SK-N-SH (cell line): ENCODE measurements at regions not wholly inside any gene's neighbourhood (a gene's known extent, or its start where the extent isn't known, plus 50 kb on each side); places are given as distances from the start of the nearest gene placed in this dataset.

Experiments used
- CTCF ChIA-PET: fragments of 300-600, 350-600 bp; formaldehyde crosslinking; extraction: SDS; loops from one replicate; lab custom pipeline; 2021; lab: Yijun Ruan, JAX
- POLR2A ChIA-PET: fragments of 350-600 bp; sonication (Branson Sonifier 250); formaldehyde crosslinking; extraction: SDS; loops from one replicate; lab custom pipeline; 2020; ENCODE audit warnings: antibody characterized with exemption, inconsistent platforms; lab: Yijun Ruan, JAX
- DNase-seq: peaks from one replicate; pipeline ENCODE4 v3.0.0; 2012
- H2AFZ ChIP-seq: fragments of 200-600 bp; sonication (generic); 2 replicates; pipeline ENCODE4 v1.8.1; 2016; ENCODE audit warnings: antibody characterized with exemption, mild to moderate bottlenecking, low read depth
- H3F3A ChIP-seq: fragments of 200-600 bp; sonication (generic); replicated peaks from 2 replicates; pipeline ENCODE3; 2016; ENCODE audit warnings: antibody characterized with exemption, mild to moderate bottlenecking; ENCODE audit not compliant: insufficient read depth
- H3K27ac ChIP-seq, 2 experiments: fragments of 200-500 bp in 1 of 2; fragments of 200-600 bp in 1 of 2; sonication (Bioruptor generic) in 1 of 2; sonication (generic), shearing (Covaris generic) in 1 of 2; 2 replicates each; pipeline versions ENCODE4 v1.5.1 to v1.6.1; 2014 to 2016; ENCODE audit warnings: low read depth in 2 of 2, inconsistent platforms in 1 of 2, low read length in 1 of 2, mild to moderate bottlenecking in 1 of 2, mixed read lengths in 1 of 2
- H3K27me3 ChIP-seq: fragments of 200-600 bp; sonication (generic), shearing (Covaris generic); 2 replicates; pipeline ENCODE4 v1.6.1; 2016; ENCODE audit warnings: mixed run types; ENCODE audit not compliant: insufficient read depth
- H3K36me3 ChIP-seq, 2 experiments: fragments of 200-500 bp in 1 of 2; fragments of 200-600 bp in 1 of 2; sonication (Bioruptor generic) in 1 of 2; sonication (generic) in 1 of 2; replicated peaks in 1 of 2; 2 replicates each; pipeline versions ENCODE3 to v1.5.1; 2014 to 2016; ENCODE audit warnings: low read length in 1 of 2, mild to moderate bottlenecking in 1 of 2; ENCODE audit not compliant: insufficient read depth in 2 of 2, control insufficient read depth in 1 of 2
- H3K4me1 ChIP-seq, 2 experiments: fragments of 200-500 bp in 1 of 2; fragments of 200-600 bp in 1 of 2; sonication (Bioruptor generic) in 1 of 2; sonication (generic), shearing (Covaris generic) in 1 of 2; 2 replicates each; pipeline versions ENCODE4 v1.5.1 to v1.6.1; 2014 to 2016; ENCODE audit warnings: low read depth in 1 of 2, low read length in 1 of 2, mixed run types in 1 of 2; ENCODE audit not compliant: insufficient read depth in 2 of 2, control insufficient read depth in 1 of 2
- H3K4me2 ChIP-seq: fragments of 200-600 bp; sonication (generic), shearing (Covaris generic); 2 replicates; pipeline ENCODE4 v1.6.1; 2017; ENCODE audit warnings: mixed run types
- H3K4me3 ChIP-seq, 2 experiments: fragments of 200-500 bp in 1 of 2; fragments of 200-600 bp in 1 of 2; sonication (Bioruptor generic) in 1 of 2; sonication (generic), shearing (Covaris generic) in 1 of 2; 2 replicates each; pipeline versions ENCODE4 v1.5.1 to v1.8.1; 2014 to 2016; ENCODE audit warnings: low read depth in 2 of 2, inconsistent platforms in 1 of 2, low read length in 1 of 2, mild to moderate bottlenecking in 1 of 2, mixed read lengths in 1 of 2, moderate library complexity in 1 of 2
- H3K79me2 ChIP-seq: fragments of 200-600 bp; sonication (generic); 2 replicates; pipeline ENCODE4 v1.8.1; 2017; ENCODE audit warnings: mild to moderate bottlenecking; ENCODE audit not compliant: insufficient read depth
- H3K9ac ChIP-seq: fragments of 200-600 bp; sonication (generic); 2 replicates; pipeline ENCODE4 v1.6.1; 2017; ENCODE audit warnings: mixed run types
- H3K9me2 ChIP-seq: fragments of 200-600 bp; sonication (generic); 2 replicates; pipeline ENCODE4 v1.6.1; 2017; ENCODE audit warnings: mixed run types
- H3K9me3 ChIP-seq: fragments of 200-600 bp; sonication (generic); 2 replicates; pipeline ENCODE4 v1.6.1; 2017; ENCODE audit warnings: mixed run types, mild to moderate bottlenecking, moderate library complexity
- H4K20me1 ChIP-seq: fragments of 200-600 bp; sonication (generic); 2 replicates; pipeline ENCODE4 v1.6.1; 2017; ENCODE audit warnings: mild to moderate bottlenecking, mixed run types; ENCODE audit not compliant: insufficient read depth
- ELF1 ChIP-seq: IDR thresholded peaks from 2 replicates; pipeline ENCODE4 v1.4.0; 2012
- EZH2phosphoT487 ChIP-seq: fragments of 200-600 bp; sonication (generic); IDR thresholded peaks from 2 replicates; pipeline ENCODE4 v1.6.1; 2017; ENCODE audit warnings: low read depth, mixed run types, mild to moderate bottlenecking, antibody characterized with exemption, moderate library complexity, borderline replicate concordance
- FOSL2 ChIP-seq: IDR thresholded peaks from 2 replicates; pipeline ENCODE4 v1.4.0; 2012; ENCODE audit warnings: low read depth, mild to moderate bottlenecking, moderate library complexity, borderline replicate concordance
- FOXM1 ChIP-seq: IDR thresholded peaks from 2 replicates; pipeline ENCODE4 v1.4.0; 2012; ENCODE audit warnings: low read depth, mild to moderate bottlenecking
- JUND ChIP-seq: IDR thresholded peaks from 2 replicates; pipeline ENCODE4 v1.4.0; 2012
- MEF2A ChIP-seq: IDR thresholded peaks from 2 replicates; pipeline ENCODE4 v1.4.0; 2012; ENCODE audit warnings: low read depth, borderline replicate concordance
- MXI1 ChIP-seq: IDR thresholded peaks from 2 replicates; pipeline ENCODE4 v1.6.1; 2012; ENCODE audit warnings: mild to moderate bottlenecking, low read depth, low read length, improper control_type of control experiment
- NRF1 ChIP-seq: IDR thresholded peaks from 2 replicates; pipeline ENCODE4 v1.6.1; 2012; ENCODE audit warnings: low read depth, mild to moderate bottlenecking, low read length
- POLR2AphosphoS5 ChIP-seq: IDR thresholded peaks from 2 replicates; pipeline ENCODE4 v1.6.1; 2012; ENCODE audit warnings: low read depth, low read length
- RAD21 ChIP-seq: IDR thresholded peaks from 2 replicates; pipeline ENCODE4 v1.6.1; 2012; ENCODE audit warnings: mild to moderate bottlenecking, low read length
- RCOR1 ChIP-seq: fragments of 150-350 bp; IDR thresholded peaks from 2 replicates; pipeline ENCODE4 v1.6.1; 2017; ENCODE audit warnings: antibody characterized with exemption, low read length
- RFX5 ChIP-seq: IDR thresholded peaks from 2 replicates; pipeline ENCODE4 v1.6.1; 2012; ENCODE audit warnings: mild to moderate bottlenecking, improper control_type of control experiment, low read length
- SIN3A ChIP-seq: IDR thresholded peaks from 2 replicates; pipeline ENCODE4 v1.6.1; 2012; ENCODE audit warnings: low read depth, mild to moderate bottlenecking, low read length, moderate library complexity, borderline replicate concordance
- TAF1 ChIP-seq: IDR thresholded peaks from 2 replicates; pipeline ENCODE4 v1.6.1; 2012; ENCODE audit warnings: low read depth, mild to moderate bottlenecking, low read length, moderate library complexity, borderline replicate concordance
- TCF12 ChIP-seq: IDR thresholded peaks from 2 replicates; pipeline ENCODE4 v1.4.0; 2012
- TEAD4 ChIP-seq: IDR thresholded peaks from 2 replicates; pipeline ENCODE4 v1.4.0; 2012; ENCODE audit warnings: mild to moderate bottlenecking, borderline replicate concordance; ENCODE audit not compliant: insufficient read depth
- YY1 ChIP-seq: IDR thresholded peaks from 2 replicates; pipeline ENCODE4 v1.4.0; 2012; ENCODE audit warnings: low read depth, mild to moderate bottlenecking
- WGBS: methylation state at CpG from one replicate; pipeline ENCODE4 v1.1.6; 2017; ENCODE audit warnings: low lambda C conversion rate; 5-methylcytosine and 5-hydroxymethylcytosine counted together
- TF ChIP-seq, protein P1 (sequence below): IDR thresholded peaks from 2 replicates; pipeline ENCODE4 v1.4.0; 2012; ENCODE audit warnings: low read depth
- TF ChIP-seq, protein P2 (sequence below): IDR thresholded peaks from 2 replicates; pipeline ENCODE4 v1.4.0; 2012; ENCODE audit warnings: low read depth, borderline replicate concordance
- TF ChIP-seq, protein P3 (sequence below): IDR thresholded peaks from 2 replicates; pipeline ENCODE4 v1.6.1; 2012; ENCODE audit warnings: mild to moderate bottlenecking, low read depth, low read length, moderate library complexity
- TF ChIP-seq, protein P4 (sequence below): IDR thresholded peaks from 2 replicates; pipeline ENCODE4; 2012

DNA sequence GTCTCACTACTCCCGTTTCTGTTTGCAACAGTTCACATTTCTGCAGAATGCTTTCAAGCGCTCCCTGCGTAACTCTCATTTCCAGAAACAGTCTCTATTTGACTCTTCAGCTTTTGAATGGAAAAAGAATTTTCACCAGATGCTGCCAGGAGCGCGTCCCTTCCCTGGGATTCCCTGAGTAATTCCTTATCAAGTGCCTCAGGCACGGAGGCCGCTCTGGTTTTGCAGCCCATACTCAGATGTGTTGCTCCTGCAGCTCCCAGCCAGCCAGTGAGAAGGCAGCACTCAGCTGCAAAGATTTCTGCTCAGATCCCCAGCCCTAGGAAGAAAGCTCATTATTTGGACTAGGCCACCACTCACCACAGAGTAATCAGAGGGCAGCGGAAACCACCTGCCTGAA, 161.1 kb upstream of the CHST15 start (continued):
- no peak for TF ChIP-seq MEF2A
- TF ChIP-seq TCF12 = no peak
- TF ChIP-seq FOXM1 = no peak
- TF ChIP-seq, protein P1, sequence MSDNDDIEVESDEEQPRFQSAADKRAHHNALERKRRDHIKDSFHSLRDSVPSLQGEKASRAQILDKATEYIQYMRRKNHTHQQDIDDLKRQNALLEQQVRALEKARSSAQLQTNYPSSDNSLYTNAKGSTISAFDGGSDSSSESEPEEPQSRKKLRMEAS = no peak
- TF ChIP-seq RCOR1 = peak; percentile 93
- no peak for TF ChIP-seq YY1
- TF ChIP-seq NRF1 = no peak
- TF ChIP-seq, protein P2, sequence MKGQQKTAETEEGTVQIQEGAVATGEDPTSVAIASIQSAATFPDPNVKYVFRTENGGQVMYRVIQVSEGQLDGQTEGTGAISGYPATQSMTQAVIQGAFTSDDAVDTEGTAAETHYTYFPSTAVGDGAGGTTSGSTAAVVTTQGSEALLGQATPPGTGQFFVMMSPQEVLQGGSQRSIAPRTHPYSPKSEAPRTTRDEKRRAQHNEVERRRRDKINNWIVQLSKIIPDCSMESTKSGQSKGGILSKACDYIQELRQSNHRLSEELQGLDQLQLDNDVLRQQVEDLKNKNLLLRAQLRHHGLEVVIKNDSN = no peak
- TF ChIP-seq ELF1 = no peak
- peak; percentile 31 for TF ChIP-seq RAD21

DNA sequence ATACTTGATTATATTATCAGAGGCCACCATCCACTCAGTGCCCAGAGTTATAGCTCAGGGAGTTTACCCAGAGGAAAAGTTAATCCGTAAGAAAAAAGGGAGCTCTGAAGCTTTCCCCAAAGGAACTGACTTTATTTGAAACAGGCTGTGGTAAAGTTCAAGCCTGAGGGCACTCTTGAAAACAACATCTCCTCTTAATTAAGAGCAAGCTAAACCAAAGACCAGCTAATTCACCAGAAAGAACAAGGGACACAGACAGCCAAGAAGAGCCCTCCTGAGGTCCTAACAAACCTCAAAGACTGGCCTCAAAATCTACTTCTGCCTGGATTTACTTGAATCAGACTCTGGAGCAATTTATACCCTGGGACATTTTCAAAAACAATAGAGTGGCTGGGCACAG, 159.6 kb upstream of the CHST15 start:
- DNase-seq = no peak
- Histone ChIP-seq H3K9me3 (no peaks in the 10 kb centered on the region), H3K4me1 (peaks cover 0 to 17% of the 10 kb centered on the region in 2 experiments; a peak in 1 of 4 replicates), H3K4me2 (no peak overlapping the region), H3K27ac (no peak overlapping the region), H3K36me3 (no peaks in the 10 kb centered on the region), H4K20me1 (no peaks in the 10 kb centered on the region), H3K4me3 (no peak overlapping the region), H2AFZ (no peak overlapping the region), H3K9me2 (no peaks in the 10 kb centered on the region), H3F3A (no peaks in the 10 kb centered on the region), H3K79me2 (no peaks in the 10 kb centered on the region), H3K9ac (no peak overlapping the region), H3K27me3 (no peaks in the 10 kb centered on the region)
- ChIA-PET CTCF (interaction anchor here (0.7 to 3.3 kb wide), 3 partner anchors 16 to 258 kb away, joined by 3 to 18 read pairs (median 16); no protein-coding TSS in a partner anchor), POLR2A (no interaction called here)
- 39% methylated on average over 1 of the region's 1 CpG for WGBS
- TF ChIP-seq TAF1 (no peak), RFX5 (no peak), MXI1 (no peak), EZH2phosphoT487 (no peak), JUND (no peak), TEAD4 (no peak), SIN3A (no peak)

DNA sequence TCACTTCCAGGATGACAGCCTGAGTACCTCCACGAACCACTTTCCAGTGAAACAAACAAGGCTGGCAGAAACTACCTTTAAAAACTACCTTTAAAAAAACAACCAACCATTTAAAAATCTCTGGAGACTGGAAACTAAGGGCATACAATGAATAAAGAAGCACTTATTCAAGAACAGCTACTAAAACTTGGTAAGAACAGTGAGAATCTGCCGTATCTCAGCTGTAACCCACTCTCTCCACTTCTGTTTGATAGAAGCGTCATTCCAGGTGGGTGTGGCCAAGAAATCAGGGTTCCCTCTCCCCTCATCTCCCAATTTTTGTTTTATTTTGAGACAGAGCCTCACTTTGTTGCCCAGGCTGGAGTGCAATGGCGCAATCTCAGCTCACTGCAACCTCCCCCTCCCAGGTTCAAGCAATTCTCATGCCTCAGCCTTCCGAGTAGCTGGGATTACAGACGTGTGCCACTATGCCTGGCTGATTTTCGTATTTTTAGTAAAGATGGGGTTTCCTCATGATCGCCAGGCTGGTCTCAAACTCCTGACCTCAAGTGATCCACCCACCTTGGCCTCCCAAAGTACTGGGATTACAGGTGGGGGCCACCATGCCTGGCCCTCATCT, 158.8 kb upstream of the CHST15 start:
- Histone ChIP-seq H3K79me2 (no peaks in the 10 kb centered on the region), H3K9me2 (no peaks in the 10 kb centered on the region), H3K27ac (no peak overlapping the region), H4K20me1 (no peaks in the 10 kb centered on the region), H3K9ac (no peak overlapping the region), H3K9me3 (no peaks in the 10 kb centered on the region), H3K27me3 (no peaks in the 10 kb centered on the region), H3K4me2 (no peak overlapping the region), H3F3A (no peaks in the 10 kb centered on the region), H3K36me3 (no peaks in the 10 kb centered on the region), H2AFZ (no peak overlapping the region), H3K4me1 (peaks cover 0 to 17% of the 10 kb centered on the region in 2 experiments; a peak in 1 of 4 replicates), H3K4me3 (no peak overlapping the region)
- 19% methylated on average over 8 of the region's 8 CpGs for WGBS
- no peak for DNase-seq
- POLR2A ChIA-PET = no interaction called here
- CTCF ChIA-PET = interaction anchor here (0.7 to 3.3 kb wide), 4 partner anchors 15 to 258 kb away, joined by 3 to 18 read pairs (median 10); no protein-coding TSS in a partner anchor
- TF ChIP-seq, protein P3, sequence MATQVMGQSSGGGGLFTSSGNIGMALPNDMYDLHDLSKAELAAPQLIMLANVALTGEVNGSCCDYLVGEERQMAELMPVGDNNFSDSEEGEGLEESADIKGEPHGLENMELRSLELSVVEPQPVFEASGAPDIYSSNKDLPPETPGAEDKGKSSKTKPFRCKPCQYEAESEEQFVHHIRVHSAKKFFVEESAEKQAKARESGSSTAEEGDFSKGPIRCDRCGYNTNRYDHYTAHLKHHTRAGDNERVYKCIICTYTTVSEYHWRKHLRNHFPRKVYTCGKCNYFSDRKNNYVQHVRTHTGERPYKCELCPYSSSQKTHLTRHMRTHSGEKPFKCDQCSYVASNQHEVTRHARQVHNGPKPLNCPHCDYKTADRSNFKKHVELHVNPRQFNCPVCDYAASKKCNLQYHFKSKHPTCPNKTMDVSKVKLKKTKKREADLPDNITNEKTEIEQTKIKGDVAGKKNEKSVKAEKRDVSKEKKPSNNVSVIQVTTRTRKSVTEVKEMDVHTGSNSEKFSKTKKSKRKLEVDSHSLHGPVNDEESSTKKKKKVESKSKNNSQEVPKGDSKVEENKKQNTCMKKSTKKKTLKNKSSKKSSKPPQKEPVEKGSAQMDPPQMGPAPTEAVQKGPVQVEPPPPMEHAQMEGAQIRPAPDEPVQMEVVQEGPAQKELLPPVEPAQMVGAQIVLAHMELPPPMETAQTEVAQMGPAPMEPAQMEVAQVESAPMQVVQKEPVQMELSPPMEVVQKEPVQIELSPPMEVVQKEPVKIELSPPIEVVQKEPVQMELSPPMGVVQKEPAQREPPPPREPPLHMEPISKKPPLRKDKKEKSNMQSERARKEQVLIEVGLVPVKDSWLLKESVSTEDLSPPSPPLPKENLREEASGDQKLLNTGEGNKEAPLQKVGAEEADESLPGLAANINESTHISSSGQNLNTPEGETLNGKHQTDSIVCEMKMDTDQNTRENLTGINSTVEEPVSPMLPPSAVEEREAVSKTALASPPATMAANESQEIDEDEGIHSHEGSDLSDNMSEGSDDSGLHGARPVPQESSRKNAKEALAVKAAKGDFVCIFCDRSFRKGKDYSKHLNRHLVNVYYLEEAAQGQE = no peak
- TF ChIP-seq POLR2AphosphoS5 (no peak), TCF12 (no peak), TEAD4 (no peak), RAD21 (no peak), SIN3A (no peak), TAF1 (no peak), FOSL2 (no peak)
- TF ChIP-seq, protein P4, sequence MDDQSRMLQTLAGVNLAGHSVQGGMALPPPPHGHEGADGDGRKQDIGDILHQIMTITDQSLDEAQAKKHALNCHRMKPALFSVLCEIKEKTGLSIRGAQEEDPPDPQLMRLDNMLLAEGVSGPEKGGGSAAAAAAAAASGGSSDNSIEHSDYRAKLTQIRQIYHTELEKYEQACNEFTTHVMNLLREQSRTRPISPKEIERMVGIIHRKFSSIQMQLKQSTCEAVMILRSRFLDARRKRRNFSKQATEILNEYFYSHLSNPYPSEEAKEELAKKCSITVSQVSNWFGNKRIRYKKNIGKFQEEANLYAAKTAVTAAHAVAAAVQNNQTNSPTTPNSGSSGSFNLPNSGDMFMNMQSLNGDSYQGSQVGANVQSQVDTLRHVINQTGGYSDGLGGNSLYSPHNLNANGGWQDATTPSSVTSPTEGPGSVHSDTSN = no peak
